ENCODE measurements at regions not wholly inside any gene's neighbourhood (a gene's known extent, or its start where the extent isn't known, plus 50 kb on each side); places are given as distances from the start of the nearest gene placed in this dataset.

DNA sequence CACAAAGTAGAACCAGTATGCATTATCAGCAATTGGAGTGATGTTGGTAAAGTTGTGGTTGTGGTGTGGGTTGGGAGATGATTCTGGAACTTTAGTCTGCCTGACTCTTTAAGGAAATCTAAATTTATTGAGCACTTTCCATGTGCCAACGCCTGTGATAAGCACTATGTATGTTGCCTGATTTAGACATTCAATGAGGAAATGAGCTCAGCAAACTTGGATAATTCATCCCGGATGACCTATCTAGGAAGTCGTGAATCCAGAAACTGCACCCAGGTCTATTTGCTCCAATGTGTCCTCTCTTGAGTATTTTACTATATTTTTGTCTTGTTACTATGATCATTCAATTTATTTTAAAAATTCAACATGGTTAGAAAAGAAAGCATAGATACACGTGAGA, 400.8 kb upstream of the MMADHC start:
- ChIA-PET CTCF (no interaction called here), POLR2A (no interaction called here)
- no peaks in the 10 kb centered on the region for H3K27me3 ChIP-seq (ENCODE audit: control insufficient read depth in 1 of 2, insufficient read depth in 2 of 2, low read length in 2 of 2)
- no peaks in the 10 kb centered on the region for H3K9me3 ChIP-seq (ENCODE audit: control insufficient read depth in 1 of 2, insufficient read depth in 1 of 2, low read length in 2 of 2)
- Mint-ChIP-seq H3K4me1 (ENCODE audit: low read depth) (no peaks in the 10 kb centered on the region), H3K9me3 (peaks cover 2% of the 10 kb centered on the region), H3K27me3 (no peaks in the 10 kb centered on the region), H3K27ac (no peak overlapping the region), H3K4me3 (no peak overlapping the region), H3K36me3 (ENCODE audit: low read depth) (no peaks in the 10 kb centered on the region)
- H3K4me3 ChIP-seq (ENCODE audit: low read length): no peak overlapping the region
- H3K36me3 ChIP-seq (ENCODE audit: insufficient read depth, low read length): no peaks in the 10 kb centered on the region
- DNase-seq (no peak), ATAC-seq (ENCODE audit: poor library complexity) (no peak)
- intact Hi-C loops (cut with DNase I, micrococcal nuclease): no loop called here
- no peak overlapping the region for H3K27ac ChIP-seq (ENCODE audit: low read depth in 1 of 2, low read length in 2 of 2)
- TF ChIP-seq, protein P1, sequence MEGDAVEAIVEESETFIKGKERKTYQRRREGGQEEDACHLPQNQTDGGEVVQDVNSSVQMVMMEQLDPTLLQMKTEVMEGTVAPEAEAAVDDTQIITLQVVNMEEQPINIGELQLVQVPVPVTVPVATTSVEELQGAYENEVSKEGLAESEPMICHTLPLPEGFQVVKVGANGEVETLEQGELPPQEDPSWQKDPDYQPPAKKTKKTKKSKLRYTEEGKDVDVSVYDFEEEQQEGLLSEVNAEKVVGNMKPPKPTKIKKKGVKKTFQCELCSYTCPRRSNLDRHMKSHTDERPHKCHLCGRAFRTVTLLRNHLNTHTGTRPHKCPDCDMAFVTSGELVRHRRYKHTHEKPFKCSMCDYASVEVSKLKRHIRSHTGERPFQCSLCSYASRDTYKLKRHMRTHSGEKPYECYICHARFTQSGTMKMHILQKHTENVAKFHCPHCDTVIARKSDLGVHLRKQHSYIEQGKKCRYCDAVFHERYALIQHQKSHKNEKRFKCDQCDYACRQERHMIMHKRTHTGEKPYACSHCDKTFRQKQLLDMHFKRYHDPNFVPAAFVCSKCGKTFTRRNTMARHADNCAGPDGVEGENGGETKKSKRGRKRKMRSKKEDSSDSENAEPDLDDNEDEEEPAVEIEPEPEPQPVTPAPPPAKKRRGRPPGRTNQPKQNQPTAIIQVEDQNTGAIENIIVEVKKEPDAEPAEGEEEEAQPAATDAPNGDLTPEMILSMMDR (IDR thresholded peaks at IDR 0.05): no peak
- H3K4me1 ChIP-seq (ENCODE audit: insufficient read depth, low read length): no peaks in the 10 kb centered on the region

DNA sequence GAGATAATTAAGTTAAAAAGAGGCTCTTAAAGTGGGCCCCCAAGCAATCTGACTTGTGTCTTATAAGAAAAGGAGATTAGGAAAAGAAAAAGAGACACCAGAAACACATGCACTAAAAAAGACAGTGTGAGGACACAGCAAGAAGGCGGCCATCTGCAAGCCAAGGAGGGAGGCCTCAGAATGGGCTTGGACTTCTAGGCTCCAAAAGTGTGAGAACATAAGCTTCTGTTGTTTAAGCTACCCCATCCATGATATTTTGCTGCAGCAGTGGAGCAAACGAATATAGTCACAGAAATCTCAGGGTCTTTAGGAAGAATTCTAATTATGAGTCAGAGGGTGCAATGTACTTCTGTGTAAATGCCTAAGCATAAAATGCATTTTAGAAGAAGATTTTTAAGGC, 399.3 kb upstream of the MMADHC start:
- no peaks in the 10 kb centered on the region for H3K4me1 Mint-ChIP-seq (ENCODE audit: low read depth)
- H3K27me3 ChIP-seq (ENCODE audit: control insufficient read depth in 1 of 2, insufficient read depth in 2 of 2, low read length in 2 of 2): no peaks in the 10 kb centered on the region
- TF ChIP-seq, protein P1 (IDR thresholded peaks at IDR 0.05): no peak
- H3K27ac Mint-ChIP-seq: no peak overlapping the region
- intact Hi-C loops (cut with DNase I, micrococcal nuclease): no loop called here
- no peaks in the 10 kb centered on the region for H3K36me3 Mint-ChIP-seq (ENCODE audit: low read depth)
- no peak for ATAC-seq (ENCODE audit: poor library complexity)
- no peak overlapping the region for H3K4me3 Mint-ChIP-seq
- no peaks in the 10 kb centered on the region for H3K4me1 ChIP-seq (ENCODE audit: insufficient read depth, low read length)
- no peak overlapping the region for H3K4me3 ChIP-seq (ENCODE audit: low read length)
- no peaks in the 10 kb centered on the region for H3K27me3 Mint-ChIP-seq
- POLR2A ChIA-PET: no interaction called here
- CTCF ChIA-PET: no interaction called here
- peaks cover 2% of the 10 kb centered on the region for H3K9me3 Mint-ChIP-seq
- no peak overlapping the region for H3K27ac ChIP-seq (ENCODE audit: low read depth in 1 of 2, low read length in 2 of 2)
- no peaks in the 10 kb centered on the region for H3K36me3 ChIP-seq (ENCODE audit: insufficient read depth, low read length)
- DNase-seq: no peak
- no peaks in the 10 kb centered on the region for H3K9me3 ChIP-seq (ENCODE audit: control insufficient read depth in 1 of 2, insufficient read depth in 1 of 2, low read length in 2 of 2)

DNA sequence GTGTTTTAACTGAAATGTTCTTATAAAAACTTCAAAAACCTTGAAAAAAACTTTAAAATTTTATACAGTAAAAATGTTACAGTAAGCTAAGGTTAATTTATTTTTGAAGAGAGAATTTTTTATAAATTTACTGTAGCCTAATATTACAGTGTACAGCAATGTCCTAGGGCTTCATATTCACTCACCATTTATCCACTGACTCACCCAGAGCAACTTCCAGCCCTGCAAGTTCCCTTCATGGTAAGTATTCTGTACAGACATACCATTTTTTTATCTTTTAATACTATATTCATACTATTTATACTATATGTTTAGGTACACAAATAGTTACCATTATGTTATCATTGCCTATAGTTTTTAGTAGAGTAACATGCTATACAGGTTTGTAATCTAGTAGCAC, 396.7 kb upstream of the MMADHC start:
- no peak overlapping the region for H3K4me3 ChIP-seq (ENCODE audit: low read length)
- CTCF ChIA-PET: no interaction called here

More for the DNA sequence above, 396.7 kb upstream of the MMADHC start:
- Histone ChIP-seq H3K27ac (ENCODE audit: low read depth in 1 of 2, low read length in 2 of 2) (no peak overlapping the region), H3K36me3 (ENCODE audit: insufficient read depth, low read length) (no peaks in the 10 kb centered on the region), H3K4me1 (ENCODE audit: insufficient read depth, low read length) (no peaks in the 10 kb centered on the region), H3K9me3 (ENCODE audit: control insufficient read depth in 1 of 2, insufficient read depth in 1 of 2, low read length in 2 of 2) (no peaks in the 10 kb centered on the region), H3K27me3 (ENCODE audit: control insufficient read depth in 1 of 2, insufficient read depth in 2 of 2, low read length in 2 of 2) (no peaks in the 10 kb centered on the region)
- H3K27me3 Mint-ChIP-seq: no peaks in the 10 kb centered on the region
- no peaks in the 10 kb centered on the region for H3K36me3 Mint-ChIP-seq (ENCODE audit: low read depth)
- TF ChIP-seq, protein P1 (IDR thresholded peaks at IDR 0.05): no peak
- H3K27ac Mint-ChIP-seq: no peak overlapping the region
- POLR2A ChIA-PET: no interaction called here
- no peak for DNase-seq
- H3K4me3 Mint-ChIP-seq: no peak overlapping the region
- no peak for ATAC-seq (ENCODE audit: poor library complexity)
- H3K9me3 Mint-ChIP-seq: peaks cover 8% of the 10 kb centered on the region
- intact Hi-C loops (cut with DNase I, micrococcal nuclease): no loop called here
- H3K4me1 Mint-ChIP-seq (ENCODE audit: low read depth): no peaks in the 10 kb centered on the region

All from CD4-positive, alpha-beta T cell (primary cell).